ENCODE measurements at regions not wholly inside any gene's neighbourhood (a gene's known extent, or its start where the extent isn't known, plus 50 kb on each side); places are given as distances from the start of the nearest gene placed in this dataset.

DNA sequence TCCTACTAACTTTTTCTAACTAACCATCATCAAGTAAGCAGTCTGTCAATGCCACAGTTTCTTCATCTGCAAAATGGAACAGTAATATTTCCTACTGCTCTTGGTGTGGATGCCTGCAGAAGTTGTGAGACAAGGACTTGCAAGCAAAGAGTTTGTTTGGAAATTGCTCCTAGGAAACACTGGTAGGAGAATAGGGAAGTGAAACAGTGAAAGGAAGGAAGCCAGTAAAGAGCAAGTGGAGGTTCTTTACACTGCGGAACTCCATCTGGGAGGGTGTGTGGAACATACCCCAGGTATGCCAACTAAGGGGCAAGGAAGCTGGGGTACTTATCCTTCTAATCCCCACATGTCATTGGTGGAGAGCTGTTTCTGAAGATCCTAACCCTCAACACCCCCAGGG, 119.9 kb downstream of the FOXD1 start:
- H3K36me3 ChIP-seq (ENCODE audit: control insufficient read depth in 2 of 2, extremely low read depth in 1 of 2, insufficient read depth in 2 of 2, low read length in 2 of 2), result no peaks in the 10 kb centered on the region
- peaks cover 33 to 71% of the 10 kb centered on the region in 2 experiments for H3K27me3 ChIP-seq (ENCODE audit: control insufficient read depth in 2 of 2, insufficient read depth in 2 of 2, low read length in 2 of 2)
- no peak overlapping the region for H3K9ac ChIP-seq (replicated peaks; ENCODE audit: extremely low read depth, insufficient read depth, low read length)
- no peak overlapping the region for H2AFZ ChIP-seq (ENCODE audit: low read depth, low read length)
- TF ChIP-seq EZH2 (IDR thresholded peaks at IDR 0.05; ENCODE audit: borderline replicate concordance, low read depth, low read length, severe bottlenecking), result no peak
- ChIA-PET POLR2A (no interaction called here), CTCF (no interaction called here)
- no peaks in the 10 kb centered on the region for H3K9me1 ChIP-seq (replicated peaks; ENCODE audit: control insufficient read depth, extremely low read depth, insufficient read depth, low read length)
- no peak overlapping the region for H3K27ac ChIP-seq (ENCODE audit: insufficient read depth, low read depth, low read length)
- DNase-seq (ENCODE audit: low read depth, low spot score) (no peak), FAIRE-seq (no peak)
- H4K20me1 ChIP-seq (replicated peaks; ENCODE audit: control insufficient read depth, extremely low read depth, insufficient read depth, low read length), result no peaks in the 10 kb centered on the region
- intact Hi-C loops (cut with micrococcal nuclease) (no loop called here), dilution Hi-C loops (cut with MboI; ENCODE audit: extremely low pct_ligation_motif_present, low sequenced_read_pairs) (no loop called here)
- BruUV-seq (replicated peaks), result no TSS peak
- H3K9me3 ChIP-seq (replicated peaks; ENCODE audit: control insufficient read depth, insufficient read depth, low read length), result no peaks in the 10 kb centered on the region
- no peak overlapping the region for H3K4me2 ChIP-seq (ENCODE audit: insufficient read depth, low read length)
- H3K4me3 ChIP-seq (replicated peaks in 1 of 3; ENCODE audit: insufficient read depth in 1 of 3, low read depth in 1 of 3, low read length in 3 of 3), result no peak overlapping the region
- no peaks in the 10 kb centered on the region for H3K4me1 ChIP-seq (ENCODE audit: control insufficient read depth, extremely low read depth, insufficient read depth, low read length)
- H3K79me2 ChIP-seq (ENCODE audit: control insufficient read depth, insufficient read depth, low read length), result no peaks in the 10 kb centered on the region

DNA sequence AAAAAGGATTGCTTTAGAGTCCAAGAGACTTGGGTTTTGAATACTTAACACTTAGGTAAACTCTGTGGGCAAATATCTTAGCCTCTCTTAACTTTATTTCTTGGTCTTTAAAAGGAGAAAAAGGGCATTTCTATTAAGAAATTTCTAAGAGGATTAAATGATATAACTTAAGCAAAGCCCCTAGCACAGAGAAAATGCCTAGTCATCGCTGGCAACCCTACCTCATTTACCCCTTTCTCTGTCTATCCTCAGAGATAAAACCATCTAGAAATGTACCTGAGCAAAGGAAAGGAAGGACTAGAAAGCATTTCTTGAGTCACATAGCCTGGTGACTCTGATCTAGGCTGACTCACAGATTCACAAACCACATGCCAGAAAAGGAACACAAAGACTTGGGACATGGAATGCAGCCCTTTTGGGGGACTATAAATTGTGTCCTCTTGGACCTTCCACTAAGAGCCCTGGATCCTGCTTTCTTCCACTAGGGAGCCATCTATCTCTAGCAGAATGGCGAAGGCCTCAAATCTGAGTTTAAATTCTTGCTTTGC, 120.6 kb downstream of the FOXD1 start:
- dilution Hi-C loops (cut with MboI; ENCODE audit: extremely low pct_ligation_motif_present, low sequenced_read_pairs), result no loop called here
- no peaks in the 10 kb centered on the region for H3K4me1 ChIP-seq (ENCODE audit: control insufficient read depth, extremely low read depth, insufficient read depth, low read length)
- intact Hi-C loops (cut with micrococcal nuclease), result no loop called here
- H3K36me3 ChIP-seq (ENCODE audit: control insufficient read depth in 2 of 2, extremely low read depth in 1 of 2, insufficient read depth in 2 of 2, low read length in 2 of 2), result no peaks in the 10 kb centered on the region
- TF ChIP-seq MYC (IDR thresholded peaks at IDR 0.05; ENCODE audit: low read depth, low read length), result no peak
- TF ChIP-seq JUN (IDR thresholded peaks at IDR 0.05; ENCODE audit: borderline replicate concordance, insufficient read depth, insufficient read length, low read depth), result no peak
- TF ChIP-seq FOS (IDR thresholded peaks at IDR 0.05; ENCODE audit: borderline replicate concordance, insufficient read depth, low read length), result no peak
- TF ChIP-seq, protein P1, sequence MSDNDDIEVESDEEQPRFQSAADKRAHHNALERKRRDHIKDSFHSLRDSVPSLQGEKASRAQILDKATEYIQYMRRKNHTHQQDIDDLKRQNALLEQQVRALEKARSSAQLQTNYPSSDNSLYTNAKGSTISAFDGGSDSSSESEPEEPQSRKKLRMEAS (IDR thresholded peaks at IDR 0.05; ENCODE audit: insufficient read depth, insufficient read length), result no peak
- TF ChIP-seq GATA2 (IDR thresholded peaks at IDR 0.05; ENCODE audit: insufficient read depth, insufficient read length, low read depth, low read length), result no peak
- no peak for TF ChIP-seq EZH2 (IDR thresholded peaks at IDR 0.05; ENCODE audit: borderline replicate concordance, low read depth, low read length, severe bottlenecking)
- no peak for TF ChIP-seq POLR2A (IDR thresholded peaks at IDR 0.05; ENCODE audit: low read depth, low read length)
- TF ChIP-seq, protein P2, sequence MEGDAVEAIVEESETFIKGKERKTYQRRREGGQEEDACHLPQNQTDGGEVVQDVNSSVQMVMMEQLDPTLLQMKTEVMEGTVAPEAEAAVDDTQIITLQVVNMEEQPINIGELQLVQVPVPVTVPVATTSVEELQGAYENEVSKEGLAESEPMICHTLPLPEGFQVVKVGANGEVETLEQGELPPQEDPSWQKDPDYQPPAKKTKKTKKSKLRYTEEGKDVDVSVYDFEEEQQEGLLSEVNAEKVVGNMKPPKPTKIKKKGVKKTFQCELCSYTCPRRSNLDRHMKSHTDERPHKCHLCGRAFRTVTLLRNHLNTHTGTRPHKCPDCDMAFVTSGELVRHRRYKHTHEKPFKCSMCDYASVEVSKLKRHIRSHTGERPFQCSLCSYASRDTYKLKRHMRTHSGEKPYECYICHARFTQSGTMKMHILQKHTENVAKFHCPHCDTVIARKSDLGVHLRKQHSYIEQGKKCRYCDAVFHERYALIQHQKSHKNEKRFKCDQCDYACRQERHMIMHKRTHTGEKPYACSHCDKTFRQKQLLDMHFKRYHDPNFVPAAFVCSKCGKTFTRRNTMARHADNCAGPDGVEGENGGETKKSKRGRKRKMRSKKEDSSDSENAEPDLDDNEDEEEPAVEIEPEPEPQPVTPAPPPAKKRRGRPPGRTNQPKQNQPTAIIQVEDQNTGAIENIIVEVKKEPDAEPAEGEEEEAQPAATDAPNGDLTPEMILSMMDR (IDR thresholded peaks at IDR 0.05; ENCODE audit: extremely low read depth in 1 of 2, insufficient read depth in 1 of 2, low read depth in 1 of 2, low read length in 2 of 2), result no peak
- no peak for TF ChIP-seq POLR2AphosphoS5 (IDR thresholded peaks at IDR 0.05; ENCODE audit: insufficient read depth, low read depth, low read length)
- ChIA-PET POLR2A (no interaction called here), CTCF (no interaction called here)
- H3K4me2 ChIP-seq (ENCODE audit: insufficient read depth, low read length), result no peak overlapping the region
- DNase-seq (ENCODE audit: low read depth, low spot score) (no peak), FAIRE-seq (no peak)
- no peak overlapping the region for H3K9ac ChIP-seq (replicated peaks; ENCODE audit: extremely low read depth, insufficient read depth, low read length)
- BruUV-seq (replicated peaks), result no TSS peak
- no peaks in the 10 kb centered on the region for H3K79me2 ChIP-seq (ENCODE audit: control insufficient read depth, insufficient read depth, low read length)
- H3K4me3 ChIP-seq (replicated peaks in 1 of 3; ENCODE audit: insufficient read depth in 1 of 3, low read depth in 1 of 3, low read length in 3 of 3), result no peak overlapping the region
- H3K27ac ChIP-seq (ENCODE audit: insufficient read depth, low read depth, low read length), result no peak overlapping the region
- H4K20me1 ChIP-seq (replicated peaks; ENCODE audit: control insufficient read depth, extremely low read depth, insufficient read depth, low read length), result no peaks in the 10 kb centered on the region
- no peaks in the 10 kb centered on the region for H3K9me1 ChIP-seq (replicated peaks; ENCODE audit: control insufficient read depth, extremely low read depth, insufficient read depth, low read length)
- H3K27me3 ChIP-seq (ENCODE audit: control insufficient read depth in 2 of 2, insufficient read depth in 2 of 2, low read length in 2 of 2), result peaks cover 31 to 71% of the 10 kb centered on the region in 2 experiments
- H2AFZ ChIP-seq (ENCODE audit: low read depth, low read length), result no peak overlapping the region
- H3K9me3 ChIP-seq (replicated peaks; ENCODE audit: control insufficient read depth, insufficient read depth, low read length), result no peaks in the 10 kb centered on the region
